GM12878 (cell line): ENCODE measurements at regions not wholly inside any gene's neighbourhood (a gene's known extent, or its start where the extent isn't known, plus 50 kb on each side); places are given as distances from the start of the nearest gene placed in this dataset.
A peak's percentile ranks its signal among the peaks of the same experiment; 100 is the strongest.

ENCODE experiments used
- ATAC-seq: fragments of 200-7000 bp; cut with Tn5 transposase; 3 replicates; pipeline ENCODE4 v1.9.1; 2020; ENCODE audit warnings: mild to moderate bottlenecking, moderate library complexity
- BruUV-seq: library from RNA; stranded (reverse); fragments of 400-500 nt; replicated peaks from 2 replicates; lab custom pipeline; 2021; lab: Mats Ljungman, UMichigan
- CTCF ChIA-PET: fragments of 300-600 bp; sonication (Branson Sonifier 250); formaldehyde crosslinking; extraction: SDS; loops from one replicate; lab custom pipeline; 2021; ENCODE audit warnings: inconsistent platforms; lab: Yijun Ruan, JAX
- POLR2A ChIA-PET: fragments of 350-600 bp; formaldehyde crosslinking; extraction: SDS; loops from one replicate; lab custom pipeline; 2021; ENCODE audit warnings: inconsistent platforms; lab: Charles Lee
- RAD21 ChIA-PET: fragments of 300-600 bp; sonication (Branson Sonifier 250); formaldehyde crosslinking; loops from one replicate; lab custom pipeline; 2023; ENCODE audit warnings: antibody characterized with exemption; ENCODE audit not compliant: unreplicated experiment; lab: Charles Lee
- SMC1A ChIA-PET: fragments of 300-600 bp; sonication (Branson Sonifier 250); formaldehyde crosslinking; loops from one replicate; lab custom pipeline; 2023; ENCODE audit not compliant: unreplicated experiment, uncharacterized antibody; lab: Charles Lee
- DNase-seq: peaks from one replicate; pipeline ENCODE4 v3.0.0-alpha.2; 2011; ENCODE audit warnings: low read depth, low spot score
- FAIRE-seq: peaks from 3 replicates; lab custom pipeline; 2011; peaks lifted over from hg19 to GRCh38; lab: Jason Lieb, UNC
- H2AFZ ChIP-seq: 2 replicates; pipeline ENCODE4 v1.6.0; 2011; ENCODE audit warnings: low read depth, low read length, control low read depth; ENCODE audit not compliant: control insufficient read depth
- H3K27ac ChIP-seq: 2 replicates; pipeline ENCODE4 v1.5.1; 2011; ENCODE audit warnings: control low read depth; ENCODE audit not compliant: control insufficient read depth, insufficient read depth
- H3K27me3 ChIP-seq, 2 experiments: replicated peaks in 1 of 2; 2 replicates each; pipeline versions ENCODE4 v1.6.0 to v1.6.1; 2011; ENCODE audit warnings: low read length in 1 of 2; ENCODE audit not compliant: control insufficient read depth in 2 of 2, insufficient read depth in 2 of 2
- H3K36me3 ChIP-seq, 2 experiments: 2 replicates each; pipeline ENCODE4 v1.5.1; 2011; ENCODE audit warnings: low read length in 1 of 2; ENCODE audit not compliant: control insufficient read depth in 2 of 2, insufficient read depth in 2 of 2
- H3K4me1 ChIP-seq: 2 replicates; pipeline ENCODE4 v1.6.1; 2011; ENCODE audit warnings: mild to moderate bottlenecking, low read length, moderate library complexity, mixed read lengths; ENCODE audit not compliant: control insufficient read depth, insufficient read depth
- H3K4me2 ChIP-seq: 2 replicates; pipeline ENCODE4 v1.6.0; 2011; ENCODE audit warnings: control low read depth; ENCODE audit not compliant: control insufficient read depth, insufficient read depth
- H3K4me3 ChIP-seq: fragments of 200-600 bp; sonication (generic); 2 replicates; pipeline ENCODE4 v1.5.1; 2016
- H3K79me2 ChIP-seq: 2 replicates; pipeline ENCODE4 v1.6.0; 2011; ENCODE audit warnings: low read length; ENCODE audit not compliant: control insufficient read depth, insufficient read depth
- H3K9ac ChIP-seq: 2 replicates; pipeline ENCODE4 v1.8.0; 2011; ENCODE audit warnings: low read length, control low read depth, mixed read lengths; ENCODE audit not compliant: control insufficient read depth, insufficient read depth
- H3K9me3 ChIP-seq: replicated peaks from 3 replicates; pipeline ENCODE4 v1.5.1; 2011; ENCODE audit warnings: mild to moderate bottlenecking, low read length; ENCODE audit not compliant: control insufficient read depth, insufficient read depth
- H4K20me1 ChIP-seq: 2 replicates; pipeline ENCODE4 v1.6.0; 2011; ENCODE audit not compliant: control insufficient read depth, insufficient read depth
- CTCF ChIP-seq, 3 experiments: IDR thresholded peaks in 2 of 3; conservative IDR thresholded peaks in 1 of 3; 2 replicates each; pipeline ENCODE4 v1.5.1; 2011; ENCODE audit warnings: low read depth in 3 of 3, low read length in 3 of 3, mild to moderate bottlenecking in 3 of 3, control low read depth in 2 of 3, moderate library complexity in 2 of 3, inconsistent platforms in 1 of 3, mixed read lengths in 1 of 3; ENCODE audit not compliant: control insufficient read depth in 2 of 3, insufficient read depth in 1 of 3; ENCODE audit errors: extremely low read depth in 1 of 3
- EED ChIP-seq: sonication (generic); IDR thresholded peaks from 2 replicates; pipeline ENCODE4 v1.6.1; 2016; ENCODE audit warnings: antibody characterized with exemption, low read depth
- MLLT1 ChIP-seq: fragments of 450-650 bp; IDR thresholded peaks from 2 replicates; pipeline ENCODE4 v1.6.1; 2016; ENCODE audit warnings: mild to moderate bottlenecking
- PAX8 ChIP-seq: fragments of 450-650 bp; IDR thresholded peaks from 2 replicates; pipeline ENCODE4 v1.6.1; 2017; ENCODE audit warnings: mild to moderate bottlenecking, moderate library complexity
- RAD21 ChIP-seq: IDR thresholded peaks from 2 replicates; pipeline ENCODE4 v1.6.1; 2011; ENCODE audit warnings: mild to moderate bottlenecking, low read depth, low read length, moderate library complexity; ENCODE audit not compliant: insufficient read depth
- RBBP5 ChIP-seq: fragments of 200-600 bp; sonication (generic); conservative IDR thresholded peaks from 2 replicates; pipeline ENCODE4 v1.6.1; 2016
- SIX5 ChIP-seq: IDR thresholded peaks from 2 replicates; pipeline ENCODE4 v1.6.1; 2011; ENCODE audit warnings: mild to moderate bottlenecking, low read depth, low read length, moderate library complexity; ENCODE audit not compliant: severe bottlenecking
- SMC3 ChIP-seq: IDR thresholded peaks from 2 replicates; pipeline ENCODE4 v1.6.1; 2011; ENCODE audit warnings: low read length, improper control_type of control experiment, borderline replicate concordance
- YY1 ChIP-seq: IDR thresholded peaks from 2 replicates; pipeline ENCODE4 v1.6.1; 2011; ENCODE audit warnings: low read depth, mild to moderate bottlenecking, low read length
- ZZZ3 ChIP-seq: IDR thresholded peaks from 2 replicates; pipeline ENCODE4 v1.6.1; 2011; ENCODE audit warnings: low read depth; ENCODE audit not compliant: control insufficient read depth, insufficient read length
- WGBS: methylation state at CpG from one replicate; pipeline ENCODE4 v1.1.6; 2016; ENCODE audit warnings: low lambda C conversion rate; ENCODE audit not compliant: insufficient replicate concordance, insufficient coverage; ENCODE audit errors: missing lambda C conversion rate; 5-methylcytosine and 5-hydroxymethylcytosine counted together
- in situ Hi-C: fragments of 300-500 bp; cut with MboI; formaldehyde crosslinking; loops from 9 replicates; pipeline ENCODE4 v1.14.3; 2018; ENCODE audit warnings: mixed read lengths
- intact Hi-C: fragments of 100-400 bp; cut with micrococcal nuclease; formaldehyde crosslinking; loops from one replicate; pipeline ENCODE4 v1.14.2; 2022; ENCODE audit not compliant: unreplicated experiment

- TF ChIP-seq RBBP5 (no peak), EED (no peak), ZZZ3 (no peak), SIX5 (no peak), MLLT1 (no peak)
These were observed 407.6 kb downstream of the DSEL start (continued) for GRCh38 chr18:67108894-67109293.

- DNase-seq = no peak
- ChIA-PET SMC1A (interaction anchor here (0.7 to 2.3 kb wide), 5 partner anchors 87 to 103 kb away, joined by 3 to 12 read pairs (median 5); no protein-coding TSS in a partner anchor), RAD21 (interaction anchor here (1.0 to 1.4 kb wide), 4 partner anchors 95 to 1556 kb away, joined by 3 to 6 read pairs (median 5); no protein-coding TSS in a partner anchor), POLR2A (no interaction called here), CTCF (interaction anchor here (0.8 to 3.7 kb wide), 11 partner anchors 15 to 101 kb away, joined by 3 to 36 read pairs (median 4); no protein-coding TSS in a partner anchor)
- H3K4me3 ChIP-seq = no peak overlapping the region
- no peaks in the 10 kb centered on the region for H3K9me3 ChIP-seq
- H3K9ac ChIP-seq = no peak overlapping the region
- H3K4me1 ChIP-seq = no peaks in the 10 kb centered on the region
- peak; percentile 84 for FAIRE-seq
- H3K27me3 ChIP-seq = no peaks in the 10 kb centered on the region
- H2AFZ ChIP-seq = no peak overlapping the region
- H3K4me2 ChIP-seq = no peak overlapping the region
- 32% methylated on average over 7 of the region's 7 CpGs for WGBS
- no peaks in the 10 kb centered on the region for H3K79me2 ChIP-seq
- no peaks in the 10 kb centered on the region for H3K36me3 ChIP-seq
- no peaks in the 10 kb centered on the region for H4K20me1 ChIP-seq
- intact Hi-C loops = loop anchor here (1.0 kb wide), 1 partner anchor 96 kb away; no protein-coding TSS in a partner anchor
- peak; percentile 65; the same call in 1 of the 2 replicates for TF ChIP-seq SMC3
- peak; percentile 58 for TF ChIP-seq RAD21
- 0 out of 2 replicates have a peak, but pooled peaks have one; percentile 23 for TF ChIP-seq YY1
- TF ChIP-seq PAX8 = no peak
- peak; percentile 61 to 79 (median 68) for TF ChIP-seq CTCF (IDR thresholded peaks at IDR 0.05 in 2 of 3, conservative IDR thresholded peaks at IDR 0.05 in 1 of 3; ENCODE audit: control insufficient read depth in 2 of 3, extremely low read depth in 1 of 3, insufficient read depth in 1 of 3, low read depth in 3 of 3, low read length in 3 of 3)
- BruUV-seq = no TSS peak
- peak; percentile 97 for ATAC-seq
- H3K27ac ChIP-seq = no peak overlapping the region
- in situ Hi-C loops = loop anchor here (5.0 kb wide), 1 partner anchor 98 kb away; no protein-coding TSS in a partner anchor
These were observed 411.7 kb downstream of the DSEL start for GRCh38 chr18:67104700-67105284.
